Right kidney (tissue), 1 donor: ENCODE measurements at regions not wholly inside any gene's neighbourhood (a gene's known extent, or its start where the extent isn't known, plus 50 kb on each side); places are given as distances from the start of the nearest gene placed in this dataset.

Source experiments
- DNase-seq: peaks from one replicate; pipeline ENCODE4 v3.0.0-alpha.2; 2016

DNA sequence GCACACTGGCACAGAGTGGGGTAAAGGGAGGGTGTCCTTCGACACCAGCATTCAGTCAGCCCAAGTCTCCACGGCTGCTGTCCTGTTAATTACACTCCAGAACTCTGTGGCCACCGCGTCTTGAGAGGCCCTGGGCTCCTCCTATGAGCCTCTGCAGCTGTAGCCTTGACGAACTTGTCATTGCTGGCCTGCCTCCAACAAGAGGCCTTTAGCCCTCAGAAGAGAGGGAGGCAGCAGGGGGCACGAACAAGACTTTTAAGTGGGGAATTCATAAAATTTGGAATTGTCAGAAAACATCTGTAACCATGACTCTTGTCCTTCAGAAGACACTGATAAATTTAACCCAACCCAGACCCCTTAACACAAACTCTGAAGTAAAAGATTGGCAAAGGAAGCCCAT lies 241.9 kb downstream of the UQCRFS1 start:
- DNase-seq = peak; percentile 46

DNA sequence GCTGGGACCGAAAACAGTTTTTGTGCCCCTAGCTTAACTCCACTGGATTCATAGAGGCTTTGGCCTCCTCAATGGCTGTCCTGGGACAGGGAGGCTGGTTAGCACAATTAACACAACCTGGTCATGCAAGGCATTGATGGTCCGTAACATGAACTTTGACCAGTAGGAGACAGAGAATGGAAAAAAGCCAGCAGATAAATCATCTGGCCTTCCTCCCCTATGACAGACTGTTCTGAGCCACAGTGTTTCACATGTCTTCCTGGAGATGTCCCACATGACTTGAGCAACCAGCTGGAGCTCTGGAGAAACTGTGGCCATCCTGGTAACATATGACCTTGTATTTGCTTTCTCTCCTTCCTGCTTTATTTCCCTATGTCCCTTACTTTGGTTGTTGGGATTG lies 244.2 kb downstream of the UQCRFS1 start:
- DNase-seq = no peak

DNA sequence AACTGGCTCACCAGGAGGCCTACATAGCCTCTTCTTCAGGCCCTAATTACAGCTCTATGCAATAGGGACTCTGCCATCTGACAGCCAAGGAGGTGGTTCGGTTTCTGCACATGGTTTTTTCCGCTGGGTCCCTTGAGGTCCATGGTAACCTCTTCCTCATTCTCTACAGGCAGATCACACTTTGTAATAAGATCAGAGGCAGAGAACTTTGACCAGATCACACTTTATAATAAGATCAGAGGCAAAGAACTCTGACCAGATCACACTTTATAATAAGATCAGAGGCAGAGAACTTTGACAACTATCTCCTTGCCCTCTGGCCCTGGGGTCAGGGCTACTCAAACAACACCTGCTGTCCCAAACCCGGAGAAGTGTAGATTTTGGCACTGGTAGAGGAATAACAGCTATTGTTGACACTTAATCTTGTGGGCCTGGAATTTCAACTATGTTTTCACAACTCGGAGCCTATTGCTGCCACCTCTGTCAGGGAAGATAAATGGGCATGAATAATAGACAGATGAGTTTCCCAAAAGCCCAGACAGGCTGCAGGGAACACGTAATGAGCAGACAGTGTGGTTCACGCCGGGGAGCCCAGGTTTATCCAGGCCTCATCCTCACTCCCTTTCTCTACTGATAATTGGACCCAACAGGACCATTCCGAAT lies 246.1 kb downstream of the UQCRFS1 start:
- no peak for DNase-seq

DNA sequence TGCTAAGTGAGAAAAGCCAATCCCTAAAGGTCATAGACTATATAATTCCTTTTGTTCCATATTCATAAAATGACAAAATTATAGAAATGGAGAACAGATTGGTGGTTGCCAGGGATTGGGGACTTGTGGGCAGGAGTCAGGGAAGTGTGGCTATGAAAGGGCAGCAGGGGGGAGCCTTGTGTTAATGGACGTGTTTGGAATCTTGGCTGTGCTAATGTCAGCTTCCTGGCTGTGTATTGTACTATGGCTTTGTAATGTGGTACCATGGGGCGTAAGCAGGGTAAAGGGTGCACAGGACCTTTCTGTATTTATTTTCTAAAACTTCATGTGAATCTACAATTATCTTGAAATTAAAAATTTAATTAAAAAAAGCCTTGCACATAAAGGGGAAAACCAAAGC lies 248.5 kb downstream of the UQCRFS1 start:
- no peak for DNase-seq

DNA sequence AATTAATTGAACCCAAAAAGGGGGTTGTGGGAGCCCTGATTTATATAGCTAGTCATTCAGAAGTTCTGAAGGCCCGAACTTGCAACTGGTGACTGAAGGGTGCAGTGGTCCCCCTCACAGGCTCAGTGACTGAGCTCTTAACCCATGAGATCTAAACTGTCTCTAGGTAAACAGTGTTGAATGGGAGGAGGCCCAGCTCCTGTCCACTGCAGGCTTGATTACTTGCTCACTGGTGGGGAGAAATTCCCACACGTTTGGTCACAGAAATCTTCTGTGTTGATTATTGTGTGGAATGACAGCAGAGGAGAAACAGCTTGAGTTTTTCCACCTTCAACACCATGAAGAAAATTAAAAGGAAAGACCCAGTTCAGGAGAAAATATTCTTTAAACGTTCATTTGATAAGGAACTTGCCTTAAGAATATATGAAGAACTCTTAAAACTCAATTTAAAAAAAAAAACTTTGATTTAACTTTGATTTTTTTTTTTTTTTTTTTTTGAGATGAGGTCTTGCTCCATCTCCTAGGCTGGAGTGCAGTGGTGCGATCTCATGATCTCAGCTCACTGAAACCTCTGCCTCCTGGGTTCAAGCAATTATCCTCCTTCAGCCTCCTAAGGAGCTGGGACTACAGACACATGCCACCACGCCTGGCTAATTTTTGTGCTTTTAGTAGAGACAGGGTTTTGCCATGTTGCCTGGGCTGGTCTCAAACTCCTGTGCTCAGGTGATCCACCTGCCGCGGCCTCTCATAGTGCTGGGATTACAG lies 249.3 kb downstream of the UQCRFS1 start:
- no peak for DNase-seq

DNA sequence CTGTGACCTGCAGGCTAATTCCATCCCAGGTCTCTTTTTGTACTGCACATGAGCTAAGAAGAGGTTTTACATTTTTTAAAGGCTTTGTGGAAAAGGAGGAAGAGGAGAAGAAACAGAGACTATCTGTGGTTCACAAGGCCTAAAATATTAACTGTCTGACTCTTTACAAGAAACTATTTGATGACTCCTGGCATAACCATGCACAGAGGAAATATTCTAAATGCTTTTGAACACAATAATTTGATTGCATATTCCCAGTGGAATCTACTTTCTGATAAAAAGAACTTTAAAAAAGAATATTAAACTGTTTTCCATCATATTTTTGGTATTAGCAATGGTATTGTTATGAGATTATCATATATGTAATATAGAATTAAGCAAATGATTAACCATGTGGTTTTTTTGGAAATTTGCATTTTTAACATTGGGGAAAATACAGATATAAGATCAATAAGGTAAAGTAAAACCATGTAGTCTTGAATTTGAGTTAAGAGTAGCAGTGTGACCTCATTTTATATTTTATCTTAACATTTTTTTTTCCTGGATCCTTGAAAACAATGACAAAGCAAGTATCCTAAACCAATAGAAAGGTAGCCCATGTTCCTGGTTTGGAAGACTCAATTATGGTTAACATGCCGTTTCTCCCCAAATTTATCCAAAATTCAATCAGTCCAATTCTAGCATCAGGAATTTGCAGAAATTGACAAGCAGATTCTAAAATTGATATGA lies 251.0 kb downstream of the UQCRFS1 start:
- no peak for DNase-seq

DNA sequence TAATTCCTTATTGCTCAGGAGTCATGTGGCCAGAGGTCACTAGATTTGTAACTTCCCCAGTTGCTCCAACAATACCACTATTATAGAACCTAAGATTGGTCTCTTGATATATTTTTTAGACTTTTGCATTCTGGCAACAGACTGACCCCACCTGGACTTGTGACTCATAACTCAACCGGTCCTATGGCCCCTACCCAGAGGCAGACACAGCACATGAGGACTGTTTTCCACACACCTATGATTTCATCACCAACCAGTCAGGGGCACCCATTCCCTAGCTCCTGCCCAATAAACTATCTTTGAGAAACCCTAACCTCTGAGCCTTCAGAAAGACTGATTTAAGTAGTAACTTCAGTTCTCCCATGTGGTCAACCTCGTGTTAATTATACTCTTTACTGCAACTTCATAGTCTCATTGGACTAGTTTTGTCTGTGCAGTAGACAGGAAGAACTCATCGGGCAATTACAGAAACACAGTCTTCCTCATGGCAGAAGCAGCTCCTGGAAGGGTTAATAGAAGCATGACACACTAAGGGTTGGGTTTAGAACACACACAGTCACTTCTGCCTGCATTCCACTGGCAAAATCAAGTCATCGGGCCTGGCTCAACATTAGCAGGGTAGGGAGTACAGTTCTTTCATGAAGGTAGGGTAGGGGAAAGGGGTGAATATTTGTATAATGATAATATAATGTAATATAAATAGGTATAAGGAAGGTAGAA lies 251.8 kb downstream of the UQCRFS1 start:
- no peak for DNase-seq

DNA sequence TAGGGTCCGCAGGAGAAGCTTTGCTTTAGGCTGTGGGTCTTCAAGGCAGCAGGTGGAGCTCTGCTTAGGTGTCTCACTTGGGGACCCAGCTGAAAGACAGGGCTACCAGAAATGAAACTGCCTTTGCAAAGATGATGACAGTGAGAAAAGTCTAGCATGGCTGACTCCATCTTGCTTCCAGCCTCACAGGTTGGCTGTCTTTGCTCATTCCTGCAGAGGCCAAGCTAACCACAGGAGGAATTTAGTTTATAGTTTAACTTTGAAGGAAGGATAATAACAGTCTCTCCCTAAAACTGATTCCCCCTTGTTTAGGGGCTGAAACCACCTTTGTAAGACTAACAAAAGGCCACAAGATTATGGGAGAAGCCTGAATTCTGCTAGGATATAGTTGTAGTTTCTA lies 252.4 kb downstream of the UQCRFS1 start:
- DNase-seq = no peak

DNA sequence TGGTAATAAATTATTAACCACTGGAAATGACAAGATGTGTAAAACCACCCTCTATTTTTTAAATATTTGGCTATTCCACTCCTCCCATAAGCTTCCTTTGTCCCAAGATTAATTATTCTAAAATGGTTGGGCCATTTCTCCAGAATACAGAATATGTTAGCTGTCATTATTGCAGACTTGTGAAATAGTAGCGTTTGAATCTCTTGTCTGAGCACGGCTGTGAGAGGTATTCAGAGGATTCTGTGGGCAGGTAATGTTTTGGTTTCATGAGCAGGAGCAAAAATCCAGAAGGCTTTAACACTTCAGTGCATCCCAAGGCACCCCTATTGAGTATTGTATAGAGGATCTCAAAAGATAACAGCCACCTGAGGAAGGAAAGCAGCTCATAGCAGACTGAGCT lies 256.0 kb downstream of the UQCRFS1 start:
- DNase-seq = no peak

DNA sequence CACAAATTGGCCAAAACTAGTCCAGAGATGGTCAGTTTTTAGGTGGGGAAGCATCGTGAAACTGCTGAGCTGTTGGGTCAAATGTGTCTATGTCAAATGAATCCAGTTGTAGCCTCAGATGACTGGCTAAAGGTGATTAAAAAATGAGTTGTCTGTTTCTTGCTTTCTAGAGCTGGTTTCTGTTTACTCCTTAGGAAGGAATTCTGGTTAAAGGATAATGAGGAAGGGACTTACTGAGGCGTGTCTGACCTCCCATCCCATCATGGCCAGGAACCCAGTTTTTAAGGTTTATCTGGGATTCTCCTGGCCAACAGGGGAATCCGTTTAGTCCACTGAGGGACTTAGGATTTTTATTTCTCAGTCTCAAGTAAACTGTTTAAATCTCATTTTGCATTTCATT lies 256.5 kb downstream of the UQCRFS1 start:
- no peak for DNase-seq

DNA sequence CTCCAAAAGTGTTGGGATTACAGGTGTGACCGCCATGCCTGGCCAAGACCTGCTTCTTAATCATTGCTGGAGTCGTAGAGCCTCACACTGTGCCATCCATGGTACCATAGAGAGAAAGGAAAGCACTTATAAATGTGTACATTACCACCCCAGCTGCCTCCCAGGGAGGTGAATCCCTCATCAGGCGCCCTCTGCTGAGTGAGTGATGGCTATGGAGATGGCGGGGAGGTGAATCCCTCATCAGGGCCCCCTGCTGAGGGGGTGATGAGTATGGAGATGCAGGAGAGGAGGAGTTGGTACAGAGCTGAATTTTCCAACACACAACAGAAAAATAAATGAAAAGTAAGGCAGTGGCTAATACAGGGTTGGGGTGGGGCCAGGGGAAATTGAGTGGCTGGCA lies 263.4 kb downstream of the UQCRFS1 start:
- no peak for DNase-seq

DNA sequence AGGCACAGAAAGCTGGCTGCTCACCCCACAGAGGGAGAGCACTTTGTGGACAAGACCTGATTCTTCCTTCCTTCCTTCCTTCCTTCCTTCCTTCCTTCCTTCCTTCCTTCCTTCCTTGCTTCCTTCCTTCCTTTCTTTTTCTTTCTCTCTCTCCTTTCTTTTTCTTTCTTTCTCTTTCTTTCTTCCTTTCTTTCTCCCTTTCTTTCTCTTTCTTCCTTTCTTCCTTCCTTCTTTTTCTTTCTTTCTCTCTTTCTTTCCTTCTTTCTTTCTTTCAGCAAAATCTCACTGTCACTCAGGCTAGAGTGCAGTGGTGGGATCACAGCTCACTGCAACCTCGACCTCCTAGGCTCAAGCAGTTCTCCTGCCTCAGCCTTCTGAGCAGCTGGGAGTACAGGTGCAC lies 263.9 kb downstream of the UQCRFS1 start:
- no peak for DNase-seq

DNA sequence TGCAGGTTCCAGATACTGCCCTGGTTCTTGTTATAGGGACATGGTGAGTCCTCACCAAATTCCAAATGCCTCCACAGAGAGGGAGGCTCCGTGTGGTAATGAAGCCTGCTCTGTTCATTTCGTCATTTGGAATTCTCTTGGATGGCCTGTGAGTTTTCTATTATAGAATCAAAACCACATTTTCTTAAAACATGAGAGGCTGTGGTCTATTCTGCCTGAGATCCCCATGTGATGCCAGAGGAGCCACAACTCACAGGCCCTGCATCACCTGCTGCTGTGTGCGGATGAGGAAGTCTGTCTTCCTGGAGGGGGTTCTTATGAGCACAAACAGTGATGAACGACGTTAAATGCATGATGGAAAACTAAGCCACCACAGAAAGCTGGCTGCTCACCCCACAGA lies 264.4 kb downstream of the UQCRFS1 start:
- DNase-seq = no peak

DNA sequence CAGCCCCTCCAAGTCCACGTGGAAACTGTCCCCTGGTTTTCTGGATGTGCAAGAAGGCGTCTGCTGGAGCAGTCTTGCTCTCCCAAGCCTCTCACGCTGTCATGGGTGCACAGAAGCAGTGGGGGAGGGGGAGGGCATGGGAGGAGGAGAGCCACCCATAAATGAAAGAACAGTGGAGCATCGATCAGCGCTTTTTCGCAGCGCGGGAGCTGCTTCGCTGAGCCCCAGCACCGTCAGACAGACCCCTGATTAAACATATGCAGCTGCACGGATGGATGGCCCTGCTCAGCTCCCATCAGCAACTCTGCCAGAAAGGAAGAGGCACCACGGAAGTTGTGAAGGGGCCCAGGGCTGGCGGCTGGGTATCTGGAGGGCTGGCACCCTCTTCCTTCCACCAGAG lies 264.9 kb downstream of the UQCRFS1 start:
- DNase-seq = no peak

DNA sequence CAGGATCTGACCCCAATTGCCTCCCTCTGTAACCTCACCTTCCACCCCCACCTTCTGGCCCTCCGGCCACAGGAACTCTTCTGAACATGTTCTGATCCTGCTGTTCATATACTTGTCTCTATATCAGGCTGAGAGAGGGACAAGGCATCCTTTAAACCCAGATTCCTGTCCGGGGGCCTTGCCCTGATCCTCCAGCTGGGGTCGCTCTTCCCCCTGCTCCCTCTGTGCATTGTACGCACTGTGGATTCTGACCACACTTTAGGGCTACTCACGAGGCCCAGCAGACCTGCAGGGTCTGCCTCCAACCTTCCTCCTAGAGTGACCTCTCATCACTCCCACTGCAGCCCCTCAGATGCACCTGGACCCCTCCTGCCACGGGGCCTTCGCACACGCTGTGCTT lies 269.3 kb downstream of the UQCRFS1 start:
- no peak for DNase-seq

DNA sequence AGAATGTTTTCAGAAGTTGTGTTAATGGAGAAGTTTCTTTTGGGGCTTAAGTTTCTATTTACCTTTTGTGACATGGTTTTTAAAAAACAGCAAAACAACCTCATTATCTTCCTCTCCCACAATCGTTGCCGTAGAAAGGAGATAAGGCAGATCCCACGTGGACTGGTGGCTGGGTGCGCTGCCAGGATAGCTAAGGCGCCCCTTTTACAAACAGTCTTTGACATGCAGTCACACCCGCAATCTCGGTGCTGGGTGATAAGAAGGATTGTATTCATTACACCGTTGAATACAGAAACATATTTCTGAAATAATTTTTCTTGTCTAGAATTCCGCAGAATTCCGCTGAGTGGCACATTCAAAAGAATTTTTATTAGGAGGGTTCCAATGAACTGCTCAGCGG lies 271.1 kb downstream of the UQCRFS1 start:
- no peak for DNase-seq

DNA sequence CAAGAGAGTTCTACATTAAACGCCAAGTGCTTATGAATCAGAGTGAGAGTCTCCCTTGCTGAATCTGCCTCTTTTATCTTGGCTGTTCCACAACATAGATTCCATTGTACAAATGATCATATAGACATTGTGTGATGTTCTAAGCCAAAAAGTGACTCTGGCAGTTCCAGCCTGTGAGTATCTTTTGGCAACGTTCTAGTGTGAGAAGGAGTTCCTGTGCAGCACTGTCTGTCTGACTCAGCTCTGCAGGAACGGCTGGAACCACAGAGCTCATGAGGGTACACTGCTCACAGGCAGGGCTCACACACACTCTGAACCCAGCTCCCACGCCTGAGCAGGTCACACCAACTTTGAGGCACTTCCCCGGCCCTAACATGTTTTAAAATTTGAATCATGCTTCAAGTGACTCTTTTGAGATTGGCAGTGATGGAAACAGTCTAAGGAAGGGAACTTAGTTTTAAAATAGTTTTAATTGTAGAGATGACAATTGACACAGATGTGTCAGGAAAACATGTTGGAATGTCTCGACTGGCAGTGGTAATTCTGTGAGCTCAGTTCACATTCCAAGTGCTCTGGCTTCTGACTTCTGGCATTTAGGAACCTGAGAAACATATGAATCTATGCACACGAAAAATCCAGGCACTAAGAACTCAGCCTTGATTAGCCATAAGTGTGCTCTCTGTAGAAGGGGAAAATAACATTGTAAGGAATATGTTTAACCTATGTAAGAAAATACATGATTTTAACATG lies 272.0 kb downstream of the UQCRFS1 start:
- DNase-seq = no peak

DNA sequence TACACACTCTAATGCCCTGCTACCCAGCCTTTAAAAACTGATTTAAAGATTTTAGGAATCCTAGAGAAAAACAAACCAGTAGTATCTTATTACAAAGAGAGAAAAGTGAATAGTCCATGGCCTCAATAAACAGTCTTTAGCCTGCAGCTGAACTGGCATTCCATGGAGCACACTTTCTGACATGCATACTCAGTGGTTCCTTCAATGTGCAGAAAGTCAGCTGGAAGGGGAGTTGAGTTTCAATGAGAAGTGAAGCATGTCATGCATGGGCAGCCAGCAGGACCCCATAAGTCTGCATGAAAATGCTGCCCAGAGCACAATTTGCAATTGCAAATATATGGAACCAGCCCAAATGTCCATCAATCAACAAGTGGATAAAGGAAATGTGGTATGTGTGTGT lies 273.7 kb downstream of the UQCRFS1 start:
- no peak for DNase-seq

DNA sequence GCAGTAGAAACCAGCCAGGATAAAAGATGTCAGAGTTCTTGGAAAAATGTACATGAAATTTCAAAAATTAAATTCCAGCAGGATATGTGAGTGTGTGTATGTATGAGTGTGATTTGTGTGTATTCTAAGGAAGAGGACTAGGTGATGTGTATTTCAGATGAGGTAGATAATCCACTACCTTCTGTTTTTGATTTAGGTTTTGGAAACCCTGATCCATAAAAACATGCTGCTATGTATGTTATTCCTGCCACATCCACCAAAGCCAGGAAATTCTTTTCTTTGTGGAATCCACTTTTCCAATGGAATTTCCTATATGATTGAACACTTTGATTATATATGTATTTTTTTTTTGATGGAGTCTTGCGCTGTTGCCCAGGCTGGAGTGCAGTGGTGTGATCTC lies 276.9 kb downstream of the UQCRFS1 start:
- no peak for DNase-seq

DNA sequence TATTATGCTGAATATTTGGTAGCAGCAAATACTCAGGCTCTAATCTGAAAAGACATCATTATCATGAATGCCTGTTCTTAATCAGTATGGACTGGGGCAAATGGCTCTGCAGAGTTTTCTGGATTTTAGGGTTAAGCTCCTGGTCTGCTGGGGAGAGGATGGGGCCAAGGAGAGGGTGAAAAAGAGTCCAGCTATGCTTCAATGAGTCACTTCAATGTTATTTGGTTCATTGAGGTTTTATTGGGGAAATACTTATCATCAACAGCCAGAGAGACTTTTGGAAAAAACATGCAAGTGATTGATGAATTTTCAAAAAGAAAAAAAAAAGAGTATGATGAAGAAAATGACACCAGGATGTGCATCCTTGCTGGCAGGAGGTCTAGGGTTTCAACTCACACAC lies 278.3 kb downstream of the UQCRFS1 start:
- no peak for DNase-seq

DNA sequence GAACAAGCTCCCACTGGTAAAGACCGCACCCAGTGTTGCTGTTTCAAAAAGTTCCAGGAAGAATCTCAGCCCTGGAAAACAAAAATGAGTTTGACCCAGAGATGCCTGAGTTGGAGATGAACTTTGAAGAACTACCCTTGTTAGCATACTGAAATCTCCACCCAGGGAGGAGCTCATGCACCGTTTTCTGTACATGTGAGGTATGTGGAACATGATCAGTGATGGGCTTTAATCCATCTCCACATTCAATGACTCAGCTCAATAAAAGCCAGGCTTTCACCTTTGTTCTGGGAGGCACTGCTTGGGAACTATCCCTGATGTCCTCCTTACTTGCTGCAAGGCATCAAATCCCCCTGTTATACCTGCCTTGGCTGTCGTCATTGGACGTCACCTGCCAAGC lies 279.9 kb downstream of the UQCRFS1 start:
- no peak for DNase-seq

DNA sequence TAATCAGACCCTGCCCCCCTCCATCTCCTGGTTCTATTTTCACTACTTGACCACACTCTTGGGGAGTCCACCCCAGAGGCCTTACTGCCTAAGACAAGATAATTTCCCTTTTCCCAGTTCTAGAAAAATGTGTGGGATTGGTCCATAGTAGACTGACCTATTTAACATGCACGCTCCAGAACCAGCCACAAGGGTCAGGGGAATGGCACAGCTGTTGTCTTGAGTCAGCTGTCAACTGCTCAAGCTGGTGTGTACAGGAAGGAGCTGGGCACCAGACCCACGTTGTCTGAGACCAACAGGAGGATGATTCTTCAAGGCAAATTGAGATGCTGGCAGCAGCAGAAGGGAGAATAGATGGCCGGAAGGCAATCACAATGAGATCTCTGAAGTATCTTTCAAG lies 280.5 kb downstream of the UQCRFS1 start:
- DNase-seq = no peak
